ENCODE measurements at regions not wholly inside any gene's neighbourhood (a gene's known extent, or its start where the extent isn't known, plus 50 kb on each side); places are given as distances from the start of the nearest gene placed in this dataset.

GRCh38 chr13:107370015-107370785 is 802.3 kb upstream of the ARGLU1 start:
- DNase-seq: no peak

- no peak for DNase-seq
These were observed 799.3 kb upstream of the ARGLU1 start for GRCh38 chr13:107367258-107367657.

DNA sequence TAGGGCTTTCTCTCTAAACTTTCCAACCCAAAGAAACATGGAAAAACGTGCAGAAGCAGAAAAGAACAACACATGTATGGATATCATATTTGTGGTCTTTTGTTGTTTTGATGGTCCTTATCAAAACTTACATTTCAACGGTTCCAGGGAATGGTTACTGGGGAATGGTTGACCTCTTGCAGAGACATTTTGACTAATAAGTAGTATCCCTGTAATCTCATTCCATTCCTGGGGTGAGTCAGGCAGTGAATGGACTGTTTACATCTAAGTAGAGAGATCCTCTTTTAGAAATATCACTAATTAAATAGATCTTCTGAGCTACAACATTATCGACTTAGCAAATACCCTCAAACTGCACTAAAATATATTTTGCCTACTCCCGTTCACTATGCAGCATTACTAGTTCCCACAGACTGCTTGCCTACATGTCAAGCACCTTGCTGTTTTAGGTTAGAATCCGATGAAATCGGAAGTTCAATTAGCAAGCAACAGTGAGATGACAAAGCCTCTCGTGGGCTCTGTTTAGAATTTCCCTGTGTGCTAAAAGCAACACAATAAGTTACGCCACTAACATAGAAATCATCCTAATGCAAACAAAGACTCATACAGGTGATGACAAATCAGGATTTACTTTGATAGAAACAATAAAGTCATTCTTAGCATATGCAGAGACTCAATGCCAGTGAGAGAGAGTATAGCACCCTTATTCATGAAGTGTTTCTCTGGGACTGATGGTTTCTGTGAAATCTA is 797.7 kb upstream of the ARGLU1 start:
- DNase-seq: no peak

- no peak for DNase-seq
These were observed 796.7 kb upstream of the ARGLU1 start for GRCh38 chr13:107364658-107365057.

GRCh38 chr13:107361666-107362065 is 793.7 kb upstream of the ARGLU1 start:
- DNase-seq: no peak

- DNase-seq: no peak
These were observed 792.1 kb upstream of the ARGLU1 start for GRCh38 chr13:107360010-107360409.

- no peak for DNase-seq
These were observed 790.9 kb upstream of the ARGLU1 start for GRCh38 chr13:107358866-107359265.

- no peak for DNase-seq
These were observed 783.4 kb upstream of the ARGLU1 start for GRCh38 chr13:107351305-107351704.

- DNase-seq: no peak
These were observed 781.0 kb upstream of the ARGLU1 start for GRCh38 chr13:107348925-107349324.

- DNase-seq: no peak
These were observed 780.5 kb upstream of the ARGLU1 start for GRCh38 chr13:107348471-107348870.

GRCh38 chr13:107347641-107348369 is 779.9 kb upstream of the ARGLU1 start:
- no peak for DNase-seq

DNA sequence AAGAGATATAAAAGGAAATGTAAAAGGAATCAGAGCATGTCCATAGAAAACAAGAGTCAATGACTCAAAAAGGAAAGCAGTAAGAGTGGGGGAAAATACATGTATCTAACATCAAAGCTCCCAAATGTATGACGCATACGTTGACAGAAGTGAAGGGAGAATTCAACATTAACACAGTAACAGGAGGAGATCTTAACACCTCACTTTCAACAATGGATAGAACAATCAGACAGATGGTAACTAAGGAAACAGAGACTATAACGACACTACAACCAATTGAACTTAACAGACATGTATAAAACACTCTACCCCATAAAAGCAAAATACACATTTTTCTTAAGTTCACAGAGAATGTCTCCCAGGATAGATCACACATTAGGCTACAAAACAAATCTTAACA is 774.8 kb upstream of the ARGLU1 start:
- DNase-seq: no peak

DNA sequence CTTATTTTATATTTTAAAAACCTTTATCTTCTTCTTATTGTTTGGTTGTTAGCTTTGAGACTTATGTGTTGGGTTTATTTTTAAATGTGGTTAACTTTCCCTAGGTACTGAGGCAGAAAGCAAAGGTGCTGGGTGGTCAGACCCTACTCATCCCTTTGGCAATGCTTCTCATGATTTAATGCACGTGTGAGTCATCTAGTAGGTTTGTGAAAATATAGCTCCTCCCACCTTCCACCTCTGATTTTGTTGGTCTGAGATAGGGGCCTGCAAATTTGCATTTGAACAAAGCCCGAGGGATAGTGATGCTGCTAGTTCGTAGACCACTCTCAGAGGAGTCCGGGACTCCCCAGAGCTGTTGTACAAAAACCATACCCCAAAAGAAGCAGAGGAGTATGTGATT is 771.3 kb upstream of the ARGLU1 start:
- no peak for DNase-seq

GRCh38 chr13:107332188-107332587 is 764.3 kb upstream of the ARGLU1 start:
- no peak for DNase-seq

GRCh38 chr13:107331359-107331758 is 763.4 kb upstream of the ARGLU1 start:
- no peak for DNase-seq

GRCh38 chr13:107330484-107330883 is 762.5 kb upstream of the ARGLU1 start:
- no peak for DNase-seq

GRCh38 chr13:107329991-107330390 is 762.1 kb upstream of the ARGLU1 start:
- DNase-seq: no peak

GRCh38 chr13:107324416-107325204 is 756.7 kb upstream of the ARGLU1 start:
- no peak for DNase-seq

GRCh38 chr13:107322228-107322627 is 754.3 kb upstream of the ARGLU1 start:
- DNase-seq: no peak

GRCh38 chr13:107305178-107305577 is 737.2 kb upstream of the ARGLU1 start:
- DNase-seq: no peak

DNA sequence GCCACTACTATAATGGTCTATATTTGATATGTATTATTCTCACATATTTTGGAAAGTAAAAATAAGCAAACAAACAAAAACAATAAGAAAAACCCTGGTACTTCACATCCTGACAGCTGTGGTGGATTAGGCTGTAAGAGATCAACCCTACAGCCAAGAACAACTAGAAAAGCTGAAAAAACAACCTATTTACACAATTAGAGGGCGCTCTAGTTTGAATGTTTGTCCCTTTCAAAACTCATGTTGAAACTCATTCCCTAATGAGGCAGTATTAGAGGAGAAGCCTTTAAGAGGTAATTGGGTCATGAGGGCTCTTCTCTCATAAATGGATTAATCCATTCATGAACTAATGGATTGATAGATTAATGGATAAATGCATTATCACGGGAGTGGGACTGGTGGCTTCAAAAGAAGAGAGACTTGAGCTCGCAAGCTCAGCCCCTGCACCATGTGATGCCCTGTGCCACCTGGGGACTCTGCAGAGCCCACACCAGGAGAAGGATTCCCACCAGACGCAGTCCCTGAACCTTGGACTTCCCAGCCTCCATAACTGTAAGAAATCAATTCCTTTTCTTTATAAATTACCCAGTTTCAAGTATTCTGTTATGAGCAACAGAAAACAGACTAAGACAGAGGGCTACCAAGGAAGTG is 733.9 kb upstream of the ARGLU1 start:
- DNase-seq: no peak

GRCh38 chr13:107299717-107300116 is 731.8 kb upstream of the ARGLU1 start:
- no peak for DNase-seq
